ENCODE measurements at regions not wholly inside any gene's neighbourhood (a gene's known extent, or its start where the extent isn't known, plus 50 kb on each side); places are given as distances from the start of the nearest gene placed in this dataset.

DNA sequence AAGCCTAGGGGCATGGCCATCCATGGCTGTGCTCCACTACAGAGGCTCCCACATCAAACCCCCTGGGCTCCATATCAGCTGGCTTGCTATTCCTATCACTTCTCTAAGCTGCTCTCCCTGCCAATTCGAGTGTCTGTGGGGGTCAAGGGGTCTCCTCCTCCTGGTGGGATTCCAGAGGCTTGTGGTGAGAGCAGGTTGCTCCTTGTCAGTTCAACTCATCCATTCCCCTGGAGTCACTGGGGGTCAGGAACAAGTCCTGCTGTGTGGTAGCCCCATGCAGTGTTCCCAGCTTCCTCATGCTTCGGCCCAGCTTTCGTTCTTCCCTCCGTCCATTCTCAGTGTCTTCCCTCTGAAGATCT is 86.6 kb upstream of the UNC5B start:
- no peak overlapping the region for H2AFZ ChIP-seq (ENCODE audit: low read depth)
- WGBS (ENCODE audit: low lambda C conversion rate), result 39% methylated on average over 4 of the region's 4 CpGs

More for the DNA sequence above, 86.6 kb upstream of the UNC5B start:
- H3K4me2 ChIP-seq, result no peak overlapping the region
- H3K4me1 ChIP-seq (ENCODE audit: control insufficient read depth in 1 of 2, insufficient read depth in 2 of 2, low read depth in 1 of 2, low read length in 1 of 2), result peaks cover 0 to 12% of the 10 kb centered on the region in 2 experiments; a peak in 1 of 4 replicates
- H3K9me2 ChIP-seq, result no peaks in the 10 kb centered on the region
- H3K27ac ChIP-seq (ENCODE audit: low read depth in 2 of 2, low read length in 1 of 2), result no peak overlapping the region
- no peaks in the 10 kb centered on the region for H3K36me3 ChIP-seq (replicated peaks in 1 of 2; ENCODE audit: control insufficient read depth in 1 of 2, insufficient read depth in 2 of 2, low read length in 1 of 2)
- ChIA-PET POLR2A (no interaction called here), CTCF (interaction anchor here (1.2 to 1.5 kb wide), 2 partner anchors 12 kb away, joined by 4 read pairs; no protein-coding TSS in a partner anchor)
- no peaks in the 10 kb centered on the region for H4K20me1 ChIP-seq (ENCODE audit: insufficient read depth)
- H3K9ac ChIP-seq, result no peak overlapping the region
- H3K27me3 ChIP-seq (ENCODE audit: insufficient read depth), result no peaks in the 10 kb centered on the region
- H3F3A ChIP-seq (replicated peaks; ENCODE audit: insufficient read depth), result no peaks in the 10 kb centered on the region
- H3K79me2 ChIP-seq (ENCODE audit: insufficient read depth), result no peaks in the 10 kb centered on the region
- H3K9me3 ChIP-seq, result no peaks in the 10 kb centered on the region
- no peak for DNase-seq
- no peak for TF ChIP-seq ELF1 (IDR thresholded peaks at IDR 0.05)
- no peak for TF ChIP-seq YY1 (IDR thresholded peaks at IDR 0.05; ENCODE audit: low read depth)
- TF ChIP-seq CTCF (IDR thresholded peaks at IDR 0.05), result no peak
- TF ChIP-seq SMC3 (IDR thresholded peaks at IDR 0.05; ENCODE audit: low read depth, low read length), result no peak
- no peak for TF ChIP-seq EZH2phosphoT487 (IDR thresholded peaks at IDR 0.05; ENCODE audit: borderline replicate concordance, low read depth)
- no peak for TF ChIP-seq FOXJ3 (CRISPR knock-in tag; IDR thresholded peaks at IDR 0.05)
- TF ChIP-seq MXI1 (IDR thresholded peaks at IDR 0.05; ENCODE audit: low read depth, low read length), result no peak
- TF ChIP-seq MEF2A (IDR thresholded peaks at IDR 0.05; ENCODE audit: borderline replicate concordance, low read depth), result no peak
- TF ChIP-seq GABPA (IDR thresholded peaks at IDR 0.05; ENCODE audit: low read depth), result no peak
- TF ChIP-seq USF2 (IDR thresholded peaks at IDR 0.05; ENCODE audit: borderline replicate concordance, low read depth, low read length), result no peak
- TF ChIP-seq RXRA (IDR thresholded peaks at IDR 0.05; ENCODE audit: borderline replicate concordance, low read depth), result no peak
- TF ChIP-seq EP300 (IDR thresholded peaks at IDR 0.05; ENCODE audit: borderline replicate concordance in 1 of 2, low read depth in 1 of 2, low read length in 1 of 2), result no peak
- TF ChIP-seq, protein P1, sequence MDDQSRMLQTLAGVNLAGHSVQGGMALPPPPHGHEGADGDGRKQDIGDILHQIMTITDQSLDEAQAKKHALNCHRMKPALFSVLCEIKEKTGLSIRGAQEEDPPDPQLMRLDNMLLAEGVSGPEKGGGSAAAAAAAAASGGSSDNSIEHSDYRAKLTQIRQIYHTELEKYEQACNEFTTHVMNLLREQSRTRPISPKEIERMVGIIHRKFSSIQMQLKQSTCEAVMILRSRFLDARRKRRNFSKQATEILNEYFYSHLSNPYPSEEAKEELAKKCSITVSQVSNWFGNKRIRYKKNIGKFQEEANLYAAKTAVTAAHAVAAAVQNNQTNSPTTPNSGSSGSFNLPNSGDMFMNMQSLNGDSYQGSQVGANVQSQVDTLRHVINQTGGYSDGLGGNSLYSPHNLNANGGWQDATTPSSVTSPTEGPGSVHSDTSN (IDR thresholded peaks at IDR 0.05), result no peak
- no peak for TF ChIP-seq JUND (IDR thresholded peaks at IDR 0.05)
- TF ChIP-seq GATA2 (CRISPR knock-in tag; IDR thresholded peaks at IDR 0.05), result no peak
- TF ChIP-seq FOXM1 (IDR thresholded peaks at IDR 0.05; ENCODE audit: low read depth), result no peak
- no peak for TF ChIP-seq USF1 (IDR thresholded peaks at IDR 0.05; ENCODE audit: borderline replicate concordance, low read depth)
- TF ChIP-seq, protein P2, sequence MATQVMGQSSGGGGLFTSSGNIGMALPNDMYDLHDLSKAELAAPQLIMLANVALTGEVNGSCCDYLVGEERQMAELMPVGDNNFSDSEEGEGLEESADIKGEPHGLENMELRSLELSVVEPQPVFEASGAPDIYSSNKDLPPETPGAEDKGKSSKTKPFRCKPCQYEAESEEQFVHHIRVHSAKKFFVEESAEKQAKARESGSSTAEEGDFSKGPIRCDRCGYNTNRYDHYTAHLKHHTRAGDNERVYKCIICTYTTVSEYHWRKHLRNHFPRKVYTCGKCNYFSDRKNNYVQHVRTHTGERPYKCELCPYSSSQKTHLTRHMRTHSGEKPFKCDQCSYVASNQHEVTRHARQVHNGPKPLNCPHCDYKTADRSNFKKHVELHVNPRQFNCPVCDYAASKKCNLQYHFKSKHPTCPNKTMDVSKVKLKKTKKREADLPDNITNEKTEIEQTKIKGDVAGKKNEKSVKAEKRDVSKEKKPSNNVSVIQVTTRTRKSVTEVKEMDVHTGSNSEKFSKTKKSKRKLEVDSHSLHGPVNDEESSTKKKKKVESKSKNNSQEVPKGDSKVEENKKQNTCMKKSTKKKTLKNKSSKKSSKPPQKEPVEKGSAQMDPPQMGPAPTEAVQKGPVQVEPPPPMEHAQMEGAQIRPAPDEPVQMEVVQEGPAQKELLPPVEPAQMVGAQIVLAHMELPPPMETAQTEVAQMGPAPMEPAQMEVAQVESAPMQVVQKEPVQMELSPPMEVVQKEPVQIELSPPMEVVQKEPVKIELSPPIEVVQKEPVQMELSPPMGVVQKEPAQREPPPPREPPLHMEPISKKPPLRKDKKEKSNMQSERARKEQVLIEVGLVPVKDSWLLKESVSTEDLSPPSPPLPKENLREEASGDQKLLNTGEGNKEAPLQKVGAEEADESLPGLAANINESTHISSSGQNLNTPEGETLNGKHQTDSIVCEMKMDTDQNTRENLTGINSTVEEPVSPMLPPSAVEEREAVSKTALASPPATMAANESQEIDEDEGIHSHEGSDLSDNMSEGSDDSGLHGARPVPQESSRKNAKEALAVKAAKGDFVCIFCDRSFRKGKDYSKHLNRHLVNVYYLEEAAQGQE (IDR thresholded peaks at IDR 0.05; ENCODE audit: low read depth, low read length), result no peak
- no peak for TF ChIP-seq TAF1 (IDR thresholded peaks at IDR 0.05; ENCODE audit: borderline replicate concordance, low read depth, low read length)
- TF ChIP-seq RCOR1 (IDR thresholded peaks at IDR 0.05; ENCODE audit: low read length), result no peak
- H3K4me3 ChIP-seq (ENCODE audit: low read depth in 2 of 2, low read length in 1 of 2), result no peak overlapping the region
